WTC11 (cell line): ENCODE measurements at regions not wholly inside any gene's neighbourhood (a gene's known extent, or its start where the extent isn't known, plus 50 kb on each side); places are given as distances from the start of the nearest gene placed in this dataset.

Source experiments
- CREB1 ChIP-seq: sonication (generic); formaldehyde crosslinking; IDR thresholded peaks from 2 replicates; pipeline ENCODE4 v1.8.0; 2023; ENCODE audit warnings: mild to moderate bottlenecking, missing genetic modification reagents
- CTCF ChIP-seq: fragments of 200-600 bp; IDR thresholded peaks from 2 replicates; pipeline ENCODE4 v1.8.0; 2022; ENCODE audit warnings: antibody characterized with exemption
- FOXK1 ChIP-seq: sonication (generic); formaldehyde crosslinking; IDR thresholded peaks from 2 replicates; pipeline ENCODE4 v1.8.0; 2022; ENCODE audit warnings: mild to moderate bottlenecking, moderate library complexity, missing genetic modification reagents
- NR2C2 ChIP-seq: sonication (generic); formaldehyde crosslinking; IDR thresholded peaks from 2 replicates; pipeline ENCODE4 v1.8.0; 2022; ENCODE audit warnings: mild to moderate bottlenecking, missing genetic modification reagents
- SP1 ChIP-seq: sonication (generic); formaldehyde crosslinking; conservative IDR thresholded peaks from 2 replicates; pipeline ENCODE4 v1.8.1; 2022; ENCODE audit warnings: missing genetic modification reagents
- ZBTB43 ChIP-seq: sonication (generic); formaldehyde crosslinking; IDR thresholded peaks from 2 replicates; pipeline ENCODE4 v1.8.1; 2023; ENCODE audit warnings: mild to moderate bottlenecking, missing genetic modification reagents
- ZNF121 ChIP-seq: sonication (generic); formaldehyde crosslinking; IDR thresholded peaks from 2 replicates; pipeline ENCODE4 v1.8.0; 2023; ENCODE audit warnings: missing genetic modification reagents
- ZNF281 ChIP-seq: sonication (generic); formaldehyde crosslinking; IDR thresholded peaks from 2 replicates; pipeline ENCODE4 v1.8.0; 2023; ENCODE audit warnings: mild to moderate bottlenecking, missing genetic modification reagents
- ZNF416 ChIP-seq: fragments of 250-450 bp; sonication (Bioruptor Pico); IDR thresholded peaks from 2 replicates; pipeline ENCODE4 v1.9.0; 2021; ENCODE audit warnings: mild to moderate bottlenecking, inconsistent platforms
- ZNF423 ChIP-seq: fragments of 250-450 bp; sonication (Bioruptor Pico); IDR thresholded peaks from 2 replicates; pipeline ENCODE4 v2.1.2; 2022; ENCODE audit warnings: mild to moderate bottlenecking, moderate library complexity
- ZNF532 ChIP-seq: fragments of 250-450 bp; sonication (Bioruptor Pico); IDR thresholded peaks from 2 replicates; pipeline ENCODE4 v1.9.0; 2021; ENCODE audit warnings: mild to moderate bottlenecking, borderline replicate concordance
- TF ChIP-seq, protein P1 (sequence below): sonication (generic); formaldehyde crosslinking; IDR thresholded peaks from 2 replicates; pipeline ENCODE4 v1.8.0; 2022; ENCODE audit warnings: missing genetic modification reagents
- TF ChIP-seq, protein P2 (sequence below): sonication (generic); formaldehyde crosslinking; IDR thresholded peaks from 2 replicates; pipeline ENCODE4 v1.8.1; 2023; ENCODE audit warnings: mild to moderate bottlenecking, missing genetic modification reagents, moderate library complexity
- TF ChIP-seq, protein P3 (sequence below): sonication (generic); formaldehyde crosslinking; IDR thresholded peaks from 2 replicates; pipeline ENCODE4 v1.8.0; 2022; ENCODE audit warnings: mild to moderate bottlenecking, missing genetic modification reagents

DNA sequence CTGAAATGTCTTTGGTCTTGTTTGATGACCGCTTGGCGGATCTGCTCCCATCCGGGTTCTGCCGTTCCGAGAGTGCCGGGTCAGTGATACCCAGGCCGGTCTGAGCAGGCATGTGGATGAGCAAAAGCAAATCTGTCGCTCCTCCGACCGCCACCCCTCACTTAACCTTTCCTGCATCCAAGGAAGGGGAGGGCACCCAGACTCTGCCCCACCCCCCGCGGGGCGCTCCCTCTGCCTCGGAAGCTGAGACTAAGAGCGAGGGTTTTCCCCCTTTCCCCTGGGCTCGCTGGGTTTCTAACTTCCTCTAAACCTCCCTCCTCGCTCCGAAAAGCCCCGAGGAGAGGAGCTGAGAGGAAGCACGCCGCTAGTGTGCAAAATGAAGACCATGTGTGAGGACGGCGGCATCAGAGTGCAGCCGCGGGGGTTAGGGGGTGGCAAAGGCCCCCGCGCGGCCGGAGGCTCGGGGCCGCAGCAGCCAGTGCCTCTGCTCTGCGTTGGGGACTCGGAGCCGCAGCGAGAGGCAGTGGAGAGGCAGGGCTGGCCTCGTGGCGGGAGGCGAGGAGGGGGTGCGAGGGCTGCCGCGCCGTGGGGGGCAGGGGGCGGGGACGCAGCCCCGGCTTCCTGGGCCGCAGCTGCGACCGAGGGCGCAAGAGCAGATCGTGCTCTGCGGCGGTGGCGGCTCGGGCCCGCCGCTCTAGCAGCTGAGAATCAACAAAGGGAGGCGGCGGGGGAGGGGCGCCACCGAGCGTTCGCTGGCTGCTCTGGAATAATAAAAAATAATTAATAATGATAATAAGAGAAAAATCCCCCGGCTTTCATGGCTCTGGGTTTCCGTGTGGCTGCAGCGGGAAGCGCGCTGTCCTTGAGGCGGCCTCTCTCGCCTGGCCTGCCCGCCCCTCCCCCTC is 55.8 kb upstream of the BCOR start:
- TF ChIP-seq ZNF423 (CRISPR knock-in tag), result no peak
- no peak for TF ChIP-seq ZNF121 (CRISPR knock-in tag)
- no peak for TF ChIP-seq CTCF
- TF ChIP-seq, protein P1, sequence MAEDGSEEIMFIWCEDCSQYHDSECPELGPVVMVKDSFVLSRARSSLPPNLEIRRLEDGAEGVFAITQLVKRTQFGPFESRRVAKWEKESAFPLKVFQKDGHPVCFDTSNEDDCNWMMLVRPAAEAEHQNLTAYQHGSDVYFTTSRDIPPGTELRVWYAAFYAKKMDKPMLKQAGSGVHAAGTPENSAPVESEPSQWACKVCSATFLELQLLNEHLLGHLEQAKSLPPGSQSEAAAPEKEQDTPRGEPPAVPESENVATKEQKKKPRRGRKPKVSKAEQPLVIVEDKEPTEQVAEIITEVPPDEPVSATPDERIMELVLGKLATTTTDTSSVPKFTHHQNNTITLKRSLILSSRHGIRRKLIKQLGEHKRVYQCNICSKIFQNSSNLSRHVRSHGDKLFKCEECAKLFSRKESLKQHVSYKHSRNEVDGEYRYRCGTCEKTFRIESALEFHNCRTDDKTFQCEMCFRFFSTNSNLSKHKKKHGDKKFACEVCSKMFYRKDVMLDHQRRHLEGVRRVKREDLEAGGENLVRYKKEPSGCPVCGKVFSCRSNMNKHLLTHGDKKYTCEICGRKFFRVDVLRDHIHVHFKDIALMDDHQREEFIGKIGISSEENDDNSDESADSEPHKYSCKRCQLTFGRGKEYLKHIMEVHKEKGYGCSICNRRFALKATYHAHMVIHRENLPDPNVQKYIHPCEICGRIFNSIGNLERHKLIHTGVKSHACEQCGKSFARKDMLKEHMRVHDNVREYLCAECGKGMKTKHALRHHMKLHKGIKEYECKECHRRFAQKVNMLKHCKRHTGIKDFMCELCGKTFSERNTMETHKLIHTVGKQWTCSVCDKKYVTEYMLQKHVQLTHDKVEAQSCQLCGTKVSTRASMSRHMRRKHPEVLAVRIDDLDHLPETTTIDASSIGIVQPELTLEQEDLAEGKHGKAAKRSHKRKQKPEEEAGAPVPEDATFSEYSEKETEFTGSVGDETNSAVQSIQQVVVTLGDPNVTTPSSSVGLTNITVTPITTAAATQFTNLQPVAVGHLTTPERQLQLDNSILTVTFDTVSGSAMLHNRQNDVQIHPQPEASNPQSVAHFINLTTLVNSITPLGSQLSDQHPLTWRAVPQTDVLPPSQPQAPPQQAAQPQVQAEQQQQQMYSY (CRISPR knock-in tag), result no peak
- no peak for TF ChIP-seq CREB1 (CRISPR knock-in tag)
- no peak for TF ChIP-seq SP1 (CRISPR knock-in tag)
- TF ChIP-seq ZNF281 (CRISPR knock-in tag), result no peak
- TF ChIP-seq NR2C2, result no peak
- TF ChIP-seq, protein P2, sequence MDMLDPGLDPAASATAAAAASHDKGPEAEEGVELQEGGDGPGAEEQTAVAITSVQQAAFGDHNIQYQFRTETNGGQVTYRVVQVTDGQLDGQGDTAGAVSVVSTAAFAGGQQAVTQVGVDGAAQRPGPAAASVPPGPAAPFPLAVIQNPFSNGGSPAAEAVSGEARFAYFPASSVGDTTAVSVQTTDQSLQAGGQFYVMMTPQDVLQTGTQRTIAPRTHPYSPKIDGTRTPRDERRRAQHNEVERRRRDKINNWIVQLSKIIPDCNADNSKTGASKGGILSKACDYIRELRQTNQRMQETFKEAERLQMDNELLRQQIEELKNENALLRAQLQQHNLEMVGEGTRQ, result no peak
- TF ChIP-seq FOXK1 (CRISPR knock-in tag), result no peak
- TF ChIP-seq, protein P3, sequence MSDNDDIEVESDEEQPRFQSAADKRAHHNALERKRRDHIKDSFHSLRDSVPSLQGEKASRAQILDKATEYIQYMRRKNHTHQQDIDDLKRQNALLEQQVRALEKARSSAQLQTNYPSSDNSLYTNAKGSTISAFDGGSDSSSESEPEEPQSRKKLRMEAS (CRISPR knock-in tag), result 0 out of 2 replicates have a peak, but pooled peaks have one; percentile 37
- no peak for TF ChIP-seq ZNF532 (CRISPR knock-in tag)
- TF ChIP-seq ZBTB43, result no peak
- no peak for TF ChIP-seq ZNF416 (CRISPR knock-in tag)
